Upper lobe of left lung (tissue), 4 donors: ENCODE measurements at regions not wholly inside any gene's neighbourhood (a gene's known extent, or its start where the extent isn't known, plus 50 kb on each side); places are given as distances from the start of the nearest gene placed in this dataset.

Experiments
- EP300 ChIP-seq, 4 donors: sonication (generic); formaldehyde crosslinking; IDR thresholded peaks; one replicate each; pipeline ENCODE4 v1.5.1; 2017; ENCODE audit warnings: antibody characterized with exemption in 4 of 4, control low read depth in 2 of 4
- POLR2A ChIP-seq, 4 donors: fragments of 450-650 bp; IDR thresholded peaks; one replicate each; pipeline ENCODE4 v1.5.1; 2016 to 2017; ENCODE audit warnings: antibody characterized with exemption in 4 of 4, mild to moderate bottlenecking in 2 of 4
- POLR2AphosphoS5 ChIP-seq, 2 donors: sonication (generic); formaldehyde crosslinking; IDR thresholded peaks; one replicate each; pipeline ENCODE4 v1.5.1; 2017; ENCODE audit warnings: antibody characterized with exemption in 2 of 2
- TF ChIP-seq, protein P1 (sequence below), 6 experiments: fragments of 450-650 bp in 4 of 6; fragments of 200-600 bp in 2 of 6; sonication (generic) in 2 of 6; IDR thresholded peaks; one replicate each; pipeline ENCODE4 v1.5.1; 2016 to 2019; ENCODE audit warnings: antibody characterized with exemption in 6 of 6

GRCh38 chr19:28878862-28879566, 333.9 kb downstream of the UQCRFS1 start:
- TF ChIP-seq, protein P1, sequence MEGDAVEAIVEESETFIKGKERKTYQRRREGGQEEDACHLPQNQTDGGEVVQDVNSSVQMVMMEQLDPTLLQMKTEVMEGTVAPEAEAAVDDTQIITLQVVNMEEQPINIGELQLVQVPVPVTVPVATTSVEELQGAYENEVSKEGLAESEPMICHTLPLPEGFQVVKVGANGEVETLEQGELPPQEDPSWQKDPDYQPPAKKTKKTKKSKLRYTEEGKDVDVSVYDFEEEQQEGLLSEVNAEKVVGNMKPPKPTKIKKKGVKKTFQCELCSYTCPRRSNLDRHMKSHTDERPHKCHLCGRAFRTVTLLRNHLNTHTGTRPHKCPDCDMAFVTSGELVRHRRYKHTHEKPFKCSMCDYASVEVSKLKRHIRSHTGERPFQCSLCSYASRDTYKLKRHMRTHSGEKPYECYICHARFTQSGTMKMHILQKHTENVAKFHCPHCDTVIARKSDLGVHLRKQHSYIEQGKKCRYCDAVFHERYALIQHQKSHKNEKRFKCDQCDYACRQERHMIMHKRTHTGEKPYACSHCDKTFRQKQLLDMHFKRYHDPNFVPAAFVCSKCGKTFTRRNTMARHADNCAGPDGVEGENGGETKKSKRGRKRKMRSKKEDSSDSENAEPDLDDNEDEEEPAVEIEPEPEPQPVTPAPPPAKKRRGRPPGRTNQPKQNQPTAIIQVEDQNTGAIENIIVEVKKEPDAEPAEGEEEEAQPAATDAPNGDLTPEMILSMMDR (IDR thresholded peaks at IDR 0.05): peak in 5 of 6 experiments; percentile 32 to 60 (median 45)
- TF ChIP-seq POLR2AphosphoS5 (IDR thresholded peaks at IDR 0.05) (no peak), POLR2A (IDR thresholded peaks at IDR 0.05) (no peak), EP300 (IDR thresholded peaks at IDR 0.05) (no peak)
